HG02885 (cell line): ENCODE measurements at regions not wholly inside any gene's neighbourhood (a gene's known extent, or its start where the extent isn't known, plus 50 kb on each side); places are given as distances from the start of the nearest gene placed in this dataset.

Experiments
- ATAC-seq: cut with Tn5 transposase; IDR thresholded peaks from one replicate; pipeline ENCODE4 v1.9.1; 2021; ENCODE audit warnings: mild to moderate bottlenecking; ENCODE audit not compliant: unreplicated experiment, poor library complexity

DNA sequence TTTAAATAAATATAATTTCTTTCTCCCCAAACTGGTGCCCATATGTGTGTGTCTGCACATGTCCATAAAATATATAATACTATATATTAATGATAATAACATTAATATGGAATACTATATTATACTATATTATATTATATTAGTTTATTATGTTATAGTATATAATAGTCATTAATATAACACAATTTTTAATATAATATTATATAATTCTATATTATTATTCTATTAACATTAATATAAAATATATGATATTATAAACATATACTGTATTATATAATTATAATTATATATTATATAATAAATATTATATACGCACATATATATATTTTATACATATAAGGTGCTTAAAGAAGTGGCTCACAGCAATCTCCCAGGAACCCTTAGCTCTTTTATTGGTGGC, 513.0 kb upstream of the CDH11 start:
- ATAC-seq, result no peak

DNA sequence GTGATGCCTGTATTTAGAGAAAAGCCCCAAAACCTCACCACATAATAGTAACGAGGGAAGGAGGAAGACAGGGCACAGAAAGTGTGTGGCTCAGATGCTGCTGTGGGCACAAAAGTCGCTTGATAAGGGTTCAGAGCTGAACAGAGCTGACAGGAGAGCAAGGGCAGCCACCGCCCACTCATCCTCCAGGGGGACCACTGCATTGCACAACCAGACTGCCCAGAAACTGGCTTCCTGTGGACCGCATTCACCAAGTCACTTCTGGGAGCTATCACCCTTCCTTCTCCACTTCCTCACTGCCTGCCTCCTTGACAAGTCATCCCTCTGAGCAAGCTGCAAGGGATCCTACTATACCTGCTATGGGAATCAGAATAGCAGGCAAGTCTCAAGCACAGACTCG, 512.4 kb upstream of the CDH11 start:
- no peak for ATAC-seq

DNA sequence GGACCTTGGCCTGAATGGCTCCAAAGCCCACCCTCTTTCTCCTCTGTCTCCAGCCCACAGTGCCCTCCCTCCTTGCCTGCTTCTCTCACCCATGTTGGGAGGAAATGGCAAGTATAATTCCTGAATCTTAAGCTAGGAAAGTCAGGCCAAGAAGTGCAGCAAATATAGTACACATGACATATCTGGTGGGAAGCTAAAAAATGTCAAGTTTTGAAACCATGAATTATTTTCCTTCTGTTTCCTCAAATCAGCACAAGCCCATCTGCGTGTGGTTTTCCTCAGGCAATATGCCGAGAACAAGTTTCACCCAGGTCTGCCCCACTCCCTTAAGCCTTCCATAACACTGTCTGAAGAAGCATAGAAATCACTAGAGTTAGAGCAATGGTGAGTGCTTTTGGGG, 502.8 kb upstream of the CDH11 start:
- ATAC-seq, result no peak

DNA sequence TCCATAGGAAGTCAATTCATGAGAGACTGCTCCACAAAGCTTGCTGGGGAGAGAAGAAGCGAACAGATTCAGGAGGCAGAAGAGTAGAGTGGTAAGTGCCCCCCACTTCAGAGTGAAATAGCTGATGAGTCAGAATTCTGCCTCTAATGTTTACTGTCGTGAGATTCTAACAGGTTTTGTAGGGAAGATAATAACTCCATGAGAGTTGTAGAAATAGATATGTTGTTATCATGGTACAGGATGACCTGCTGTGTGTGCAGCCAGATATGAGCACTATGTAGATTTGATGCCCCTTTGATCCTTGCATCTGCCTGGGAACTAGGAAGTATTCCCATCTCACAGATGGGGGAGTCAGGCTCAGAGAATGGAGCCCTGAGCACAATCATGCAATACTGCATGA, 502.4 kb upstream of the CDH11 start:
- no peak for ATAC-seq

DNA sequence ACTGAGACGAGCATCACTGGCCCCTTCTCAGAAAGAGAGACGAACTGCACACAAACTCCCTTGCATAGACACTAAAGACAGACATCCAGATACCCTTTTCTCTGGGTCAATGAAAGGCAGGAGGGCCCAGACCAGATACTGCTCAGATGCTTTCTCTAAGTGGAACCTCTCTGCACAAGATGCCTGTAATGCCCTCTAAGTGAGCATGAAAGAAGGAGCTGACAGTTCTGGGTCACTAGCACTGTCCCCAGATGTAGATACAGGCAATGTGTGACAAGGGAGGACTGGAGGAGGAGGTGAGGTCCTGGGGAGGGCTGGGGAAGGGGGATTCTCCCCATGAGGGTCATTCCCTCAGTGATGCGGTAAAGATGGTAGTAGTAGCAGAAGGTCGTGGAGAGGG, 501.0 kb upstream of the CDH11 start:
- ATAC-seq, result no peak

DNA sequence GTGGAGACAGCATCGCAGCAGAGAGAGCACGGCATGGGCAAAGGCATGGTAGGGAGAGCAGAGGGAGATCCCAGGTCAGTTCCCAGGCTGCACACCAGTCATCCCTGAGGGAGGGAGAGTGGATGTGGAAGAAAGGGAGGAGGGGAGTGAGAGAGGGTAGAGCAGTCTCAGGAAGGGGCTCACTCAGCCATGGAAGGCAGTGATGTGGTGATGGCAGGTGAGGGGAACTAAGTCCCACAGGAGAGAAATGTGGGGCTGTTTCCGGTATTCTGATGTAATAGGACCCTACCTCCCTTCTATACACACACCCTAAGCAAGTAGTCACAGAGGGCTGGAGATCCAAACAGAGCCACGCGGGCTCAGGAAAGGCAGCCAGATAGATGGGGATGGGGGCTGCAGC, 500.3 kb upstream of the CDH11 start:
- no peak for ATAC-seq

DNA sequence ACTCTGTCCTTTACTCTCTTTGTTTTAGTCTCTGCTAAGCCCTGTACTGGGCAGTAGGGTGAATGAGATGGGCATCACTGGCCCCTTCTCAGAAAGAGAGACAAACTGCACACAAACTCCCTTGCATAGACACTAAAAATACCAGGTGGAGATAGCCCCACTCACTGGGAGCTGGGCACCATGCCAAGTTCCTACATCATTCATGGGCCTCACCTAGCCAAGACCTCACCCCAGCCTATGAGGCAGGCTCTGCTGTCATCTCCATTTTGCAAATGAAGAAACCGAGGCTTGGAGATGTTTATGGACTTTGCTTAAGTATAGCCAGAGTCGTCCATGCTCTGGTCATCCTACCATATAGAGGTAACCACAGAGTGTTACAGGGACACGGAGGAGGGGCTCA, 499.8 kb upstream of the CDH11 start:
- ATAC-seq, result no peak

DNA sequence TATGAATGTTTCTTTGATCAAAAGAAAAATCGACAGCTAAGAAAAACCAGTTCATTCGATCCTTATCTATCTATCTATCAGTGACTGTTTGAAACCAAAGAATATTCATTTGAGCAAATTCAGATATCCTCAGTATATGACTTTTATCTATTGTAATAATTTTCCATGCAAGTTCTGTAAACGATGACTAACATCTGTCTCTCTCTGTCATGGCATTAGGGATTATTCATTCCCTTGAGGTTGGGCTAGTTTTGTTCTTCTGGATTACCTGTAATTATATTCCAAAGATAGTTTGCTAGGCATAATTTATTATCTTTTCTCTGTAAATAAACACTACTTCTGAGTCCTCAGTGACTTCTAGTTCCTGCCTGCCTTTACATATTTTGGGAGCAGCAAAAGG, 497.7 kb upstream of the CDH11 start:
- no peak for ATAC-seq

DNA sequence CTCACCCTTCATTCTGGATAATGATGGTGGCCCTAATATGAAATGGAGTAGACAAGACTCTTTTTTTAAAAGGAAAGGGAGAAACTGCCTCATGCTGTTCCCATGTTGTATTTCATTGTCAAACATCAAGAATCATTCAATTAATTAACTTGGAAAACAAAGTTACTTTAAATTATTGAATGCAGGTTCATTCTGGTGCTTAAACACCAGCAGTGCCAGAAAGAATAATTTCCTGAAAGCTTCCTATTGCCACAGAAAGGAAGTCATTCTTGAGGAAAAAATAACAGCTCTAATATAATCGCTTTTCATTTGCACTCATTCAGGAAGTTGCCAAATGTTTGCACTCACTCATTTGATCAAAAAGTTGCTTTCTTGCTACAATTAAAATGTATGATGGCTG, 497.1 kb upstream of the CDH11 start:
- ATAC-seq, result no peak

DNA sequence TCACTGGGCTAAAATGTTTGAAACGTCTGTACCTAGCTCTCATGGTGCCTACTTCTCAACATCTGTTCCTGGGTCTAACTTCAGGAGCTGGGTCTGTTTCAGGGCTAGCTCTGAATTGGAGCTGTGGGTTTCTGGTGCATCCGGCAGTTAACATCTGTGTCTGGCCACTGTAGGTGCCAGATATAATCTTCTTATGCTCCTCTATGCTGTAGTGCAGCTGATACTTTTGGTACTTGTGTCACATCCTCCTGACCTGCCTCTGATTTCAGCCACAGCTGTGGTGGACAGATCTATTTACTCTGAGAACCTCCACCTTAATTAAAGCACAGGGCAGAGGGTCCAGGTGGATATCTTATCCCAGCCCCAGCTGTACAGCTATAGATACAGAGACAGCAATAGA, 496.5 kb upstream of the CDH11 start:
- ATAC-seq, result no peak

DNA sequence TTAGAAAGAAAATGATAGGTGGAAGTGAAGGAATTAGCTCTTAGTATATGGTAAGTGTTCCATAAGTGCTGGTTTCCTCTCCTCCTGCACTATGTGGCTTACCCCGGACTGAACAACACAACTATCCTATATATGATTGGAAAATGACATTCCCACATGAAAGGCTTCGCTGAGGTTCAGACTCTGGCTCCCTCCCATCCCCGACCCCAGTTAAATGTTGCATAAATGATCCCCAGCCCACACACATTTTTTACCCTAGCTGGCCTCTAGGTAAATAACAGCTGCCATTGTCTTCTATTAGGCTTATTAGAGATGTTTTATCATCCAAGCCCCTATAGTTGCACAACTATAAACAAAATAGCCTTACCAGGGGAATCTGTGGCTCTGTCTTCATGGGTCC, 495.6 kb upstream of the CDH11 start:
- ATAC-seq, result no peak

DNA sequence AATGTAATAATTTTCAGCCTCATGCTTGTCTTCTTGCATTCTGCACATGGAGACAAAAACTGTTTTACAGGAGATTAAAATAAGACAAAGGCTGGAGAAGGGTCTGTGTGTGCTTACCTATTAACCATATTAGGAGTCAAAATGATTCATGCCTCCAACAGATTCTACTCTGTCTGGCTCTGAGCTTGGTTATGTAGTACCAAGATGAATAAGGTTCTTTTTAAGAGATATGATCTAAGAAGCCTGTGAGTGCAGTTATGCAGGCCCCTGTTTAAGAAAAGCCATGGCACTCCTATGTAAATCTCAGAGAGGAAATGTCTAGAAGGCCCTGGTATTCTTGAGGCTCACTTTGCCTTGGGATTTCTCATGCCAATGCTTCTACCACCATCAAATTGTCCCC, 486.6 kb upstream of the CDH11 start:
- ATAC-seq, result no peak

DNA sequence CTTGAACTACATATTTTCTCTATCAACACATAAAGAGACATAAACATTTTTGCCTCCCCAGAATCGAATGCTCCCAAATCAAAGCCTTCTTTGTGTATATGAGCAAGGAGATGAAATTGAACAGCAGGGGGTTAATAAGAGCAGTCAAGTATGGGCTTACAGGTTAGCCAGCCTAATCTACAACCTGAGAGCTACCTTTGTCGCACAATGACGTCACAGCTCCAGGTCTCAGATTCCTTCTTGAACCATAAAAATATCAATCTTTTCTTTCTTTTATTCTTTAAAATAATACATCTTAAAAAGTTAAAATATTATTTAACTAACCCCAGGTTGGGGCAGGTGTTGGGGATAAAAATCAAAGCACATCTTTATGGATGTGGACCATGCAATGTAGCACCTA, 482.9 kb upstream of the CDH11 start:
- no peak for ATAC-seq

DNA sequence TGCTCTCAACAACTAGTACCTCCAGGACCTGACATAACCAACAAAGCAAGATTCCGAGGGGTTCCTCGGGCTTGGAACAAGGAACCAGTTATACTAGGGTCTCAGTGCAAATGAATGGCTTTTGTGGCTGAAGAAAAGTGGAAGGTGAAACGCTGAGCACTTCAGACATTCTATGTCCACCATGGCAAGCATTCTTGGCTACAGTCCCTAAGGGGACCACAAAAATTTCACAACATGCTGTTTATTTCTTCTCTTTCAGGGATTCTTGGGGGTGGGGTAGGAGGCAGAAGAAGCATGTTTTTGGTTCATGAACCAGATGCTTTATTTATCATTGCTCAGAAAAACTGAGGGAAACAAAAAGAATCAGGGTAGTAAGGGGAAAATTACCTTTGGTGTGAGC, 479.9 kb upstream of the CDH11 start:
- ATAC-seq, result no peak

DNA sequence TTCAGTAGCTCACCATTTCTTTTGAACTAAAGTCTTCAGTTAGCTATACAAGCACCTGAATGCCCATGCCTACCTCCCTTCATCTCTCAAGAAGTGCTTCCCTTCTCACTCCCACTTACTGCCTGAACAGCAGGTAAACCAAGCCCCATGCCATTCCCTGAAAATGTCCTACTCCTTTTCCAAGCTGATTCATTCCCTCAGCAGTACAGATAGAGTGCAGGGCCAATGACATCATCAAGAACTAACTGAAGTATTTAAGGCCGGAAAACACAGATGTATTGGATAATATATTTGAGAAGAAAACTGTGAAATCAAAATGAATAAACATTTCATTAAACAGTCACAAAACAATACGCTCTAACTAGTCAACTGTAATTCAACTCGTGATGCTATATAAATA, 478.8 kb upstream of the CDH11 start:
- ATAC-seq, result no peak

DNA sequence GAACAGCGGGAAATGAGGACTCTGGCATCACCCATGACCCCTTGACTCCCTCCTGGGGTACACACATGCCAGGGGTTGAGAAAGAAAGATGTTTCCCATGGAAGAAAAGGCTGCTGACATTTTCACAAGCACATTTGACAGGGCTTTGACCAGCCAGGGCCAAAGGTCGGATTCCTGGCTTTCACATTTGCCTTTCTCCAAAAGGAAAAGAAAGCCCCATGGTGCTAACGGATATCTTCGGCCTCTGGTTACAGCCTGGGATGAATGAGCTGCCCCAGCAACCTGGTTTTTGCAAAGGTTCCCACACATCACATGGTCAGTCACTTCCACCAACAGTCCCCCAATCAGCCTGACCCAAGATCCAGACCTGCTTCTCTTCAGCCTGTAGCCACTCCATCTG, 478.2 kb upstream of the CDH11 start:
- no peak for ATAC-seq

DNA sequence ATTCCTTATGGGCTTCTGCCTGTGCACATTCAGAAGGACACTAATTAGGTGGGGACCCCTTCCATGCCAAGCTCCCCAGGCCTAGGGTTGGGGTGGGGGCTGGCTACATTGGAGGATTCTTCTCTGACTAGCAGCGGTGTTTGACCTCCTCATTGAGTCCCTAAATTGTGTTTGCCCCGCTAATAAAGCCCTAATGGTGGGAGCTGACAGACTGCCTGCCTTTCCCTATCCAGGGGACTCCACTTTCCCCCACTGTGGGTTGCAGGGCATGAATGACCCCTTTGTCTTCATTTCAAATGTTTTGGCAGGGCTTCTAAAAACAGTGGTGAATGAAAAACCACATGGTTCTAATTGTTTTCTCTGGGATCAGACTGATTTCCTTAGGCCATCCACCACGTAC, 476.8 kb upstream of the CDH11 start:
- no peak for ATAC-seq

DNA sequence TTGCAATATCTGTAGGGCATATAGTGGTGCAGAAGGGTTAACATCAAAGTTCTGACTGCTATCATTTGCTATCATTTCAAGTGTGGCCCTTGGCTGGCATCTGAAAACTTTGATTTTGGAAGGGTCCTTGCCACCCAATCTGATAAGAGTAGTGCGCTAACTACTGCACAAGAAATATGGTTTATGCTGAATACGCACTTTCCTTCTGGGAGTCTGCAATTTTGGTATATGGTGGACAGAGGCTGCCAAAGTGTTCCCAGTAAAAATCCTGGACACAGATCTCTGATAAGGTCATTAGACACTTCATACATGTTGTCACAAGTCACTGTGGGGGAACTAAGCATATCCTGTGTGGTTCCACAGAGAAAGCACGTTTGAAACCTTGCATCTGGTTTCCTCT, 461.6 kb upstream of the CDH11 start:
- no peak for ATAC-seq

DNA sequence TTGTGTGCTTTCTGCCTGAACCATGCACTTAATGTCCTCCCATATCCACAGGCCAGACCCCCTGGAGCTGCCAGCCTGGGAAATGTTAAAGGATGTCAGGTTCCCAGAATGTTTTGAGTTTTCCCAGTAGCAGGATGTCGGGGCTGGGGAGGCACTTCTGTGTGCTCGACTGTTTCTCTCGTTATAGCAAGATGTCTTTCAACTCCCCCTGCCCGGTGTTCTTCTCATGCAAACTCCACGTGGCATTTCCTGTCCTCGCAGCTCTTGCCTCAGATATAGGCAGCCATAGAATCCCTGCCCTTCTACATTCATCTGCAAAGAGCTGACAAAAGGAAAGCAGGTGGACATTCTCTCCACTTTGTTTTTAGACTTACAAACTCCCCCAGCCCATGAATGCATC, 457.2 kb upstream of the CDH11 start:
- no peak for ATAC-seq

DNA sequence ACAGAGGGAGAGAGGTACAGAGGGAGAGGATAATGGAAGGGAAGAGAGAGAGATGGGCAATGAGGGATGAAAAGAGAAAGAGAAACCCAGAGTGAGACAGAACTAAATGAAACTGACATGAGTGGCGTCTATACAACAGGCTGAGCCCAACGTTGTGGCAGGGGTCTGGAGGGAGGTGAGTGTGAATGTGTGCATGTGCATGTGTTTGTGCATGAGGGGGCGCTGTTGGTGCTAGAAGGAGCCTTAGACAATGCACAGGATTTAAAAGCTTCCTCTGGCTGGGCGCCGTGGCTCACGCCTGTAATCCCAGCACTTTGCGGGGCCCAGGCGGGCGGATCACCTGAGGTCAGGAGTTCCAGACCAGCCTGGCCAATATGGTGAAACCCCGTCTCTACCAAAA, 454.8 kb upstream of the CDH11 start:
- ATAC-seq, result no peak

DNA sequence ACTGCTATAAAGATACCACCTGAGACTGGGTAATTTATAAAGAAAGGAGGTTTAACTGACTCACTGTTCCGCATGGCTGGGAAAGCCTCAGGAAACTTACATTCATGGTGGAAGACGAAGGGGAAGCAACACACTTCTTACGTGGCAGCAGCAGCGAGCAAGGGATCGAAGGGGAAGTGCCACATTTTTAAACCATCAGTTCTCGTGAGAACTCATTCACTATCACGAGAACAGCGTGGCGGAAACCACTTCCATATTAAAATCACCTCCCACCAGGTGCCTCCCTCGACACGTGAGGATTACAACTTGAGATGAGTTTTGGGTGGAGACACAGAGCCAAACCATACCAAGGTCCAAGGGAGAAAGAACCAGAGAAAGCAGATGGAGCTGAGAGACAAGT, 454.3 kb upstream of the CDH11 start:
- ATAC-seq, result no peak

DNA sequence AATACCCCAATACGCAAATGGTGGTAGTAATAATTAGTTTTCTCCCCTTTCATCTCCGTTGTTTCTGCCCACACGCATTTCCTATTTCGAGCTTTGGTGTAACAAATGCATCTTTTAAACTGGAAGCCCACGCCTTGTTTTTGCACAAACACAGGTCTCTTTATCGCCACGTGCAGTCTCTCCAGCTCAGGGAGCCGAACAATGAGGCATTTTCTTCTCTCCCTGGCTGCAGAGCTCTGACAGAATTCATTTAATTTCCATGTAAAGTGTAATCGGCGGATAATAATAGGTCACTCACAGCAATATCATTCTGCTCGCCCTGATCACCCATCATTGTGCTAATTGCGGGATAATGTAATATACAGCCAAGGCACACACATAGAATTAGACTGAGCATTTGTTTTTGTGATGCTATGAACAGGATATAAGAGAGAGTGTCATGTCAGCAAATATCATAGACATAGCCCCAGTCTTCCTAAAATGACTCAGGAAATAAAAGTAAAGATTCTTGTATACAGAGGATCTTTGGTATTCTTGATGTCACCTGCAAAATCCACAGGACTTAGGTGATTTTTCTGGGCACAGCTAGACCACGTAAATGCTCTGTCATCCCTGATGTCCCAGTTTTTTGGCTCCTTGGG, 452.6 kb upstream of the CDH11 start:
- no peak for ATAC-seq

DNA sequence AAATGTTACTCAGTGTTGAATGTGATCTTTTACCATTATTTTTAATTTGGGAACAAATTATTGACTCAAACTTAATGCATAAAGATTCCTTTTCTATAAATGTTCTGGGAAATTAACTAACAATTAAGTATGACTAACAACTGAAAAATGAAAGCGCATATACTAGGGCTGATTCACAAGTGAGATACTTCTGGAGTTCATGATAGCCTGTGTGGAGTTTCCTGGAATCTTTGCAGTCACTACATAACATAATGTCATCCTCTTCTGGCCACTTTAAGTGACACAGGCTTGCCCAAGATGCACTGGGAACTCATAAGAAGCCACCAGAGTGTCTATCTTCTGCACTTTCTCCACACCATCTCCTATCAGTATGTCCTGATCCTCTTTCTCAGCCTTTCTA, 450.3 kb upstream of the CDH11 start:
- ATAC-seq, result no peak
